ENCODE measurements at regions not wholly inside any gene's neighbourhood (a gene's known extent, or its start where the extent isn't known, plus 50 kb on each side); places are given as distances from the start of the nearest gene placed in this dataset.
"Not testable (repeated sequence)": the region's sequence is repeated elsewhere in the genome, so short reads cannot be mapped to it uniquely, and the experiment has no call there.

GRCh38 chr12:17352164-17352563, 737.8 kb downstream of the RERGL start:
- no peak for DNase-seq

GRCh38 chr12:17348311-17348710, 741.7 kb downstream of the RERGL start:
- DNase-seq, result no peak

GRCh38 chr12:17344649-17345048, 738.7 kb upstream of the LMO3 start:
- DNase-seq, result no peak

GRCh38 chr12:17342381-17342961, 736.5 kb upstream of the LMO3 start:
- no peak for DNase-seq

- DNase-seq, result no peak
Observed at GRCh38 chr12:17335487-17335886, 729.5 kb upstream of the LMO3 start.

- no peak for DNase-seq
Observed at GRCh38 chr12:17334784-17335183, 728.8 kb upstream of the LMO3 start.

- DNase-seq, result no peak
Observed at GRCh38 chr12:17333287-17333686, 727.3 kb upstream of the LMO3 start.

GRCh38 chr12:17326649-17327048, 720.7 kb upstream of the LMO3 start:
- DNase-seq, result no peak

GRCh38 chr12:17322090-17322489, 716.1 kb upstream of the LMO3 start:
- DNase-seq, result no peak

- DNase-seq, result no peak
Observed at GRCh38 chr12:17304503-17305347, 698.8 kb upstream of the LMO3 start.

- no peak for DNase-seq
Observed at GRCh38 chr12:17302001-17302400, 696.0 kb upstream of the LMO3 start.

GRCh38 chr12:17301544-17301943, 695.6 kb upstream of the LMO3 start:
- no peak for DNase-seq

- no peak for DNase-seq
Observed at GRCh38 chr12:17296882-17297281, 690.9 kb upstream of the LMO3 start.

- no peak for DNase-seq
Observed at GRCh38 chr12:17286874-17287273, 680.9 kb upstream of the LMO3 start.

- DNase-seq, result no peak
Observed at GRCh38 chr12:17284873-17285272, 678.9 kb upstream of the LMO3 start.

GRCh38 chr12:17283563-17283962, 677.6 kb upstream of the LMO3 start:
- DNase-seq, result no peak

GRCh38 chr12:17282169-17282568, 676.2 kb upstream of the LMO3 start:
- DNase-seq, result not testable (repeated sequence)

- DNase-seq, result no peak
Observed at GRCh38 chr12:17278946-17279345, 673.0 kb upstream of the LMO3 start.

GRCh38 chr12:17276196-17276595, 670.2 kb upstream of the LMO3 start:
- DNase-seq, result no peak

GRCh38 chr12:17266856-17267255, 660.9 kb upstream of the LMO3 start:
- DNase-seq, result no peak

- DNase-seq, result no peak
Observed at GRCh38 chr12:17264603-17265002, 658.6 kb upstream of the LMO3 start.

GRCh38 chr12:17239874-17240273, 633.9 kb upstream of the LMO3 start:
- DNase-seq, result no peak

- DNase-seq, result no peak
Observed at GRCh38 chr12:17235996-17236395, 630.0 kb upstream of the LMO3 start.

- DNase-seq, result no peak
Observed at GRCh38 chr12:17215759-17216570, 610.0 kb upstream of the LMO3 start.

All from NCI-H1092 treated with DMSO at 0.1 percent for 48 hours (cell line).